HL-60 (cell line): ENCODE measurements at regions not wholly inside any gene's neighbourhood (a gene's known extent, or its start where the extent isn't known, plus 50 kb on each side); places are given as distances from the start of the nearest gene placed in this dataset.

Experiments
- DNase-seq, 2 experiments: peaks; one replicate each; pipeline ENCODE4 v3.0.0-alpha.2; 2010 to 2020; ENCODE audit warnings: low read depth in 1 of 2, low spot score in 1 of 2
- H3K27ac ChIP-seq: fragments of 250-450 bp; sonication (Bioruptor Pico); replicated peaks from 2 replicates; pipeline ENCODE4 v1.5.1; 2020; ENCODE audit warnings: mild to moderate bottlenecking, moderate library complexity
- H3K27me3 ChIP-seq: fragments of 250-450 bp; sonication (Bioruptor Pico); 2 replicates; pipeline ENCODE4 v1.5.1; 2021; ENCODE audit warnings: mild to moderate bottlenecking, moderate library complexity; ENCODE audit not compliant: insufficient read depth, poor library complexity, severe bottlenecking
- H3K4me3 ChIP-seq: replicated peaks from 2 replicates; pipeline ENCODE4 v1.5.1; 2011; ENCODE audit warnings: mild to moderate bottlenecking, control low read depth, low read length; ENCODE audit not compliant: insufficient read depth
- CTCF ChIP-seq: IDR thresholded peaks from one replicate; pipeline ENCODE4 v1.5.1; 2011; ENCODE audit warnings: low read length, control low read depth, inconsistent platforms; ENCODE audit not compliant: insufficient read depth
- GABPA ChIP-seq: IDR thresholded peaks from 2 replicates; pipeline ENCODE4 v1.6.1; 2012; ENCODE audit warnings: low read depth
- POLR2AphosphoS5 ChIP-seq: IDR thresholded peaks from 2 replicates; pipeline ENCODE4 v1.6.1; 2012; ENCODE audit warnings: low read depth
- REST ChIP-seq: IDR thresholded peaks from 2 replicates; pipeline ENCODE4 v1.6.1; 2012; ENCODE audit warnings: low read depth; ENCODE audit not compliant: insufficient replicate concordance
- SPI1 ChIP-seq: IDR thresholded peaks from 2 replicates; pipeline ENCODE4 v1.6.1; 2012; ENCODE audit warnings: low read depth, mild to moderate bottlenecking, borderline replicate concordance

- TF ChIP-seq GABPA = no peak
- TF ChIP-seq CTCF = no peak
- no peak for TF ChIP-seq REST
- TF ChIP-seq POLR2AphosphoS5 = no peak
- no peak for TF ChIP-seq SPI1
- no peak overlapping the region for H3K4me3 ChIP-seq
- no peak overlapping the region for H3K27ac ChIP-seq
- no peaks in the 10 kb centered on the region for H3K27me3 ChIP-seq
- no peak for DNase-seq
Observed at GRCh38 chr3:160154596-160154995, 70.6 kb upstream of the C3orf80 start.

- H3K27ac ChIP-seq = no peak overlapping the region
- no peaks in the 10 kb centered on the region for H3K27me3 ChIP-seq
- no peak for DNase-seq
- no peak overlapping the region for H3K4me3 ChIP-seq
- TF ChIP-seq SPI1 (no peak), POLR2AphosphoS5 (no peak), CTCF (no peak), REST (no peak)
Observed at GRCh38 chr3:160157321-160157720, 67.9 kb upstream of the C3orf80 start.

- H3K4me3 ChIP-seq = no peak overlapping the region
- H3K27ac ChIP-seq = no peak overlapping the region
- no peak for DNase-seq
- H3K27me3 ChIP-seq = no peaks in the 10 kb centered on the region
- no peak for TF ChIP-seq POLR2AphosphoS5
- TF ChIP-seq REST = no peak
- TF ChIP-seq CTCF = no peak
- TF ChIP-seq SPI1 = no peak
- TF ChIP-seq GABPA = no peak
Observed at GRCh38 chr3:160159341-160159740, 65.9 kb upstream of the C3orf80 start.
